Activated T-helper 1 cell treated with anti-CD3 and anti-CD28 coated beads, Interleukin-12 subunit alpha, Interleukin-12 subunit beta, Interleukin-2, Interleukin-4 antibody, amounts not matched to agents 30 ng/mL and 10 ng/mL and 1 ng/mL, durations not matched to agents 14 hours and 24 hours and 36 hours (primary cell): ENCODE measurements at regions not wholly inside any gene's neighbourhood (a gene's known extent, or its start where the extent isn't known, plus 50 kb on each side); places are given as distances from the start of the nearest gene placed in this dataset.
"Not testable (repeated sequence)": the region's sequence is repeated elsewhere in the genome, so short reads cannot be mapped to it uniquely, and the experiment has no call there.

Experiments
- DNase-seq: peaks from one replicate; pipeline ENCODE4 v3.0.0; 2021; ENCODE audit warnings: low spot score
- H3K27ac Mint-ChIP-seq: one replicate; pipeline ENCODE4 v1.8.0; 2021; ENCODE audit warnings: mild to moderate bottlenecking, mixed read lengths
- H3K27me3 Mint-ChIP-seq: one replicate; pipeline ENCODE4 v1.8.0; 2022; ENCODE audit warnings: mild to moderate bottlenecking, moderate library complexity, mixed read lengths; ENCODE audit not compliant: insufficient read depth
- H3K36me3 Mint-ChIP-seq: one replicate; pipeline ENCODE4 v1.8.0; 2021; ENCODE audit warnings: low read depth, mixed read lengths
- H3K4me1 Mint-ChIP-seq: one replicate; pipeline ENCODE4 v1.8.0; 2021; ENCODE audit warnings: low read depth, mixed read lengths
- H3K4me3 Mint-ChIP-seq: one replicate; pipeline ENCODE4 v1.8.0; 2021; ENCODE audit warnings: mild to moderate bottlenecking, moderate library complexity, mixed read lengths
- H3K9me3 Mint-ChIP-seq: one replicate; pipeline ENCODE4 v1.8.0; 2021; ENCODE audit warnings: mixed read lengths
- intact Hi-C: fragments of 100-400 bp; cut with micrococcal nuclease; formaldehyde crosslinking; loops from one replicate; pipeline ENCODE4 v1.15.1; 2024

GRCh38 chr14:49249022-49249421 is 337.2 kb downstream of the RPS29 start:
- H3K4me3 Mint-ChIP-seq: no peak overlapping the region
- intact Hi-C loops: no loop called here
- no peak overlapping the region for H3K27ac Mint-ChIP-seq
- no peaks in the 10 kb centered on the region for H3K27me3 Mint-ChIP-seq
- no peaks in the 10 kb centered on the region for H3K4me1 Mint-ChIP-seq
- peaks cover 3% of the 10 kb centered on the region for H3K9me3 Mint-ChIP-seq
- no peaks in the 10 kb centered on the region for H3K36me3 Mint-ChIP-seq
- no peak for DNase-seq

- H3K36me3 Mint-ChIP-seq, H3K9me3 Mint-ChIP-seq, H3K4me1 Mint-ChIP-seq, H3K27ac Mint-ChIP-seq, intact Hi-C loops, DNase-seq, H3K27me3 Mint-ChIP-seq, H3K4me3 Mint-ChIP-seq: not testable (repeated sequence)
Observed at GRCh38 chr14:49243777-49244176, 342.4 kb downstream of the RPS29 start.

DNA sequence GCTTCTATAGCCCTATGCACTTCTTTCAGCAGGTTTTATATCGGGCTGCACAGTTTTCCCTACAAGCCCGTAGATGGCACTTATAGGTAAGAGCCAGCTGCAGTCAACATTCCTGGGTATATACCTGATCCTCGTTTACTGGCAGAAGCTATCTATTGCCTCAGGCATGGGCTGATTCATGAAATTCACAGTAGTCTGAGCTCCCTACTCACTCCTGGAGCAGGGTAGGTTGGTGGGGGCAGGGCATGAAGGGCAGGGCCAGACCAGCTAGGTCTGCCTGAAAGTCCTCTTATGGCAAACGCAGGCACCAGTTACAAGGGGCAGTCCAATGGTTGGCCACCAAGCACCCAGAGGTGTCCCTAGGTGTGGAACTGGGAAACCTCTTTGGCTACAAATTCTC is 345.8 kb downstream of the RPS29 start:
- intact Hi-C loops: no loop called here
- peaks cover 19% of the 10 kb centered on the region for H3K9me3 Mint-ChIP-seq
- no peaks in the 10 kb centered on the region for H3K27me3 Mint-ChIP-seq
- no peak overlapping the region for H3K4me3 Mint-ChIP-seq
- no peak overlapping the region for H3K27ac Mint-ChIP-seq
- no peak for DNase-seq
- no peaks in the 10 kb centered on the region for H3K4me1 Mint-ChIP-seq
- H3K36me3 Mint-ChIP-seq: no peaks in the 10 kb centered on the region

GRCh38 chr14:49228552-49228951 is 357.6 kb downstream of the RPS29 start:
- no peak overlapping the region for H3K4me3 Mint-ChIP-seq
- no peaks in the 10 kb centered on the region for H3K9me3 Mint-ChIP-seq
- H3K27me3 Mint-ChIP-seq: no peaks in the 10 kb centered on the region
- no peak overlapping the region for H3K27ac Mint-ChIP-seq
- no peaks in the 10 kb centered on the region for H3K36me3 Mint-ChIP-seq
- no peak for DNase-seq
- H3K4me1 Mint-ChIP-seq: no peaks in the 10 kb centered on the region
- intact Hi-C loops: no loop called here

DNA sequence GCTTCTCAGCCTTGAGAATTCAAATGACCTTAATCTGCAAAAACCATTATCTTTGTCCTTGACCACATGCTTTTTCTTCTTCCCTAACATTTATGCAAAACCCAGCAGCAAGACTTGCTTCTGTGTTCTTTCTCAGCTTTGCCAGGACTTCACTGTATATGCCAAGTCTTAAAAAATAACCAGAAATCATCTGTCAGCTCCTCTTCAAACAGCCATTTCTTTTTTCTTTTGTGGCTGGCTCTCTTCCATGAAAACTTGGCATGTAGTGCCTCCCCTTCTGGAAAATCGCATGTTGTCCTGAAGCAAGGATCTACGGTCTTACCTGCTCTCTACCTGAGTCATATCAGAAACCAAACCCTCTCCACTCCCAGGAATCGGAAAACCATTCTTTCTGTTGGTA is 364.9 kb downstream of the RPS29 start:
- H3K27me3 Mint-ChIP-seq: no peaks in the 10 kb centered on the region
- no peak overlapping the region for H3K4me3 Mint-ChIP-seq
- intact Hi-C loops: no loop called here
- no peak overlapping the region for H3K27ac Mint-ChIP-seq
- DNase-seq: no peak
- H3K9me3 Mint-ChIP-seq: no peaks in the 10 kb centered on the region
- no peaks in the 10 kb centered on the region for H3K4me1 Mint-ChIP-seq
- no peaks in the 10 kb centered on the region for H3K36me3 Mint-ChIP-seq

GRCh38 chr14:49220492-49220891 is 365.7 kb downstream of the RPS29 start:
- H3K27ac Mint-ChIP-seq: no peak overlapping the region
- no peaks in the 10 kb centered on the region for H3K27me3 Mint-ChIP-seq
- no peaks in the 10 kb centered on the region for H3K4me1 Mint-ChIP-seq
- no peaks in the 10 kb centered on the region for H3K36me3 Mint-ChIP-seq
- no peak for DNase-seq
- no peaks in the 10 kb centered on the region for H3K9me3 Mint-ChIP-seq
- no peak overlapping the region for H3K4me3 Mint-ChIP-seq
- intact Hi-C loops: no loop called here

DNA sequence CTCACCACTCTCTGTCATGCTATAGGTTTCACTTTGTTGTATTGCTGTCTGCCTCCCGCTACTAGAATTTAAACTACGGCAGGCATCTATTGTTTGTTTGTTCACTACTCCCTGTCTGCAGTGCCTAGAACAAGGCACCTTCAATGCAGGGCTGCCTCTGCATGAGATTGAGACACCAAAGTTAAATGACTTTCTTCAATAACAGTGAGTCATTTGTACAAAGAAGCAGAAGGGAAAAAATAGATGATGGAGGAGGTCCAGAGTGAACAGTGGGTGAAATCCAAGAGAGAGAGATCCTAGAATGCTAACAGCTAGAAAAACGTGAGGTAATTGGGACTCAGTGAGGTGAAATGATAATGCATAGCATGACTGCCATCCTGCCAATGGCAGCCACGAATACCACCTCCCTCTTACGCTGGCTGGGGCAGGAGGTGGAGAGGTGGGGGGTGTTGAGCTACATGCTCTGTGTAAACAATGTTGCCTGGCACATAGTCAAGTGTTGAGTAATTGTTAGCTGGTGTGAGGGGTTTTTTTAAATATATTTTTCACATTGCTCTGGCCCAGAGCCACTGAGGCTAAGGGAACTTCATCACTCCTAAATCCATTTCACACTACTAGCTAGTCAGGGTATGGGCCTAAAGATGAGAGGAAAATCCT is 367.6 kb downstream of the RPS29 start:
- H3K4me1 Mint-ChIP-seq: no peaks in the 10 kb centered on the region
- H3K36me3 Mint-ChIP-seq: no peaks in the 10 kb centered on the region
- intact Hi-C loops: no loop called here
- H3K27ac Mint-ChIP-seq: no peak overlapping the region
- no peak overlapping the region for H3K4me3 Mint-ChIP-seq
- no peaks in the 10 kb centered on the region for H3K9me3 Mint-ChIP-seq
- no peaks in the 10 kb centered on the region for H3K27me3 Mint-ChIP-seq
- no peak for DNase-seq

- H3K27me3 Mint-ChIP-seq: no peaks in the 10 kb centered on the region
Observed at GRCh38 chr14:49212721-49213120, 373.5 kb downstream of the RPS29 start.

DNA sequence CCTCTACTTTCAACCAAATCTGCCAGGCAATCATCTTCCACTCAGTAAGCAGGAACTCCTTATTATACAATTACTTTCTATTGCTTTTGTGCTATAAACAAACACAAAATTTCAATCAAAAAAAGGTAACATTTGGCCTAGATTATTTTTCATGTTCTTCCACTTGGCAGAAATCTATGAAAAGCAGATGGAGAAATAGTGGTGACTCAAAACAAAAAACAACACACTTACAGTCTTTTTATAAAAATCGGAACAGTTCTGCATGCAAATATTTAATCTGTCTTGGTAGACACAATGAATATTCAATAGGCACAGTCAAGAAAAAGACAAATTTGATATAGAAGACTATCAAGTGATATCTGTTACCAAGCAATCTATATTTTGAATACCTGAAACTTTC is 376.8 kb downstream of the RPS29 start:
- DNase-seq: no peak
- Mint-ChIP-seq H3K36me3 (no peaks in the 10 kb centered on the region), H3K9me3 (no peaks in the 10 kb centered on the region), H3K4me3 (no peak overlapping the region), H3K4me1 (no peaks in the 10 kb centered on the region), H3K27me3 (no peaks in the 10 kb centered on the region), H3K27ac (no peak overlapping the region)
- intact Hi-C loops: no loop called here

More at GRCh38 chr14:49212721-49213120, 373.5 kb downstream of the RPS29 start:
- Mint-ChIP-seq H3K4me1 (no peaks in the 10 kb centered on the region), H3K27ac (no peak overlapping the region), H3K4me3 (no peak overlapping the region), H3K36me3 (no peaks in the 10 kb centered on the region), H3K9me3 (no peaks in the 10 kb centered on the region)
- no peak for DNase-seq
- intact Hi-C loops: no loop called here

- no peak overlapping the region for H3K27ac Mint-ChIP-seq
- no peaks in the 10 kb centered on the region for H3K9me3 Mint-ChIP-seq
- no peaks in the 10 kb centered on the region for H3K27me3 Mint-ChIP-seq
- H3K4me3 Mint-ChIP-seq: no peak overlapping the region
- intact Hi-C loops: no loop called here
- H3K4me1 Mint-ChIP-seq: no peaks in the 10 kb centered on the region
- DNase-seq: no peak
- H3K36me3 Mint-ChIP-seq: no peaks in the 10 kb centered on the region
Observed at GRCh38 chr14:49206828-49207227, 379.4 kb downstream of the RPS29 start.

DNA sequence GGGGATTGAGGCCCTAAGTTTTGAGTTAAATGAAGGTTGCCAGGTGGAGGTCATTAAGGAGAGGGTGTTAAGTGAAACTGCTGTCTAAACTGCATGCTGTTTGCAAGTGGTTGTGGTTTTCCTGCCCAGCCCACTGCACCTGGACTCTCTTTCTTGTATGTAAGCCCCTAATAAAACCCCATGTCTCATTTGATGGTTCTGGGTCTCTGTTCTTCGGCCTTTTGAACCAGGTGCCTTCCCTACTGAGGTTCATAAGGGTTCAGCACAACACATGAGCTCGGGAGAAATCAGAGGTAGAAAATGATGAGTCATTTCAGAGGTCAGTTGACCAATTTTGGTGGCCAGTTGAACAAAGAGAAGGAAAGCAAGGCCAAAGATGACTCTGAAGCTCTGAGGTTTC is 382.5 kb downstream of the RPS29 start:
- H3K27ac Mint-ChIP-seq: no peak overlapping the region
- H3K4me3 Mint-ChIP-seq: no peak overlapping the region
- no peaks in the 10 kb centered on the region for H3K9me3 Mint-ChIP-seq
- no peak for DNase-seq
- no peaks in the 10 kb centered on the region for H3K4me1 Mint-ChIP-seq
- intact Hi-C loops: no loop called here
- no peaks in the 10 kb centered on the region for H3K36me3 Mint-ChIP-seq
- H3K27me3 Mint-ChIP-seq: no peaks in the 10 kb centered on the region

GRCh38 chr14:49199159-49199558 is 387.0 kb downstream of the RPS29 start:
- H3K27me3 Mint-ChIP-seq: no peaks in the 10 kb centered on the region
- no peaks in the 10 kb centered on the region for H3K9me3 Mint-ChIP-seq
- no peaks in the 10 kb centered on the region for H3K4me1 Mint-ChIP-seq
- no peaks in the 10 kb centered on the region for H3K36me3 Mint-ChIP-seq
- no peak for DNase-seq
- H3K27ac Mint-ChIP-seq: no peak overlapping the region
- intact Hi-C loops: no loop called here
- H3K4me3 Mint-ChIP-seq: no peak overlapping the region

DNA sequence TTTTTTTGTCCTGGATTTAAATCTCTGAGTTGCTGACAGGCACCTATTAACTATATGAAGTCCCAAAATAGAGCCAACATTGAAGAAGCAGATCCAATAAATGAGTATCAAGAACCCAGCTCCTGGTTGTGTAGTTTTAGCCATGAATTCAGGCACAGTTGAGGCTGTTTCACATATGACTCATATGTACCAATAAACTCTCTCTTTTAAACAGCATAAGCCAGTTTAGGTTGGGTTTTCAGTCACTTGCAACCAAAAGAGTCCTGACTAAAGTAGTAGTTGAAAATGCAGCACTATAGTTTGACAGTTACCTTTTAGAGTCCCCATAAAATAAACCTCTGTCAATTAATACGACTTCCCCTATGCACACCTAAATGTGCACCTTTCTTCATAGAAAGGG is 389.9 kb downstream of the RPS29 start:
- Mint-ChIP-seq H3K4me1 (no peaks in the 10 kb centered on the region), H3K27me3 (no peaks in the 10 kb centered on the region), H3K4me3 (no peak overlapping the region), H3K27ac (no peak overlapping the region), H3K9me3 (no peaks in the 10 kb centered on the region), H3K36me3 (no peaks in the 10 kb centered on the region)
- intact Hi-C loops: no loop called here
- DNase-seq: no peak

- Mint-ChIP-seq H3K36me3 (no peaks in the 10 kb centered on the region), H3K4me3 (no peak overlapping the region)
- intact Hi-C loops: no loop called here
Observed at GRCh38 chr14:49194067-49194466, 392.1 kb downstream of the RPS29 start.

More at GRCh38 chr14:49194067-49194466, 392.1 kb downstream of the RPS29 start:
- DNase-seq: no peak
- H3K4me1 Mint-ChIP-seq: no peaks in the 10 kb centered on the region
- H3K27me3 Mint-ChIP-seq: peaks cover 2% of the 10 kb centered on the region
- H3K9me3 Mint-ChIP-seq: no peaks in the 10 kb centered on the region
- no peak overlapping the region for H3K27ac Mint-ChIP-seq
